ENCODE measurements at regions not wholly inside any gene's neighbourhood (a gene's known extent, or its start where the extent isn't known, plus 50 kb on each side); places are given as distances from the start of the nearest gene placed in this dataset.

GRCh38 chr4:184563621-184564020 is 85.6 kb downstream of the CASP3 start:
- TF ChIP-seq CTCF (IDR thresholded peaks at IDR 0.05) (no peak), POLR2A (IDR thresholded peaks at IDR 0.05) (no peak)

Data from thyroid gland (tissue), 4 donors.